Endodermal cell (in vitro differentiated cells): ENCODE measurements at regions not wholly inside any gene's neighbourhood (a gene's known extent, or its start where the extent isn't known, plus 50 kb on each side); places are given as distances from the start of the nearest gene placed in this dataset.
A peak's percentile ranks its signal among the peaks of the same experiment; 100 is the strongest.

Source experiments
- DNase-seq: peaks from one replicate; pipeline ENCODE4 v3.0.0-alpha.2; 2017
- H3K27ac ChIP-seq: 2 replicates; pipeline ENCODE4 v1.5.1; 2013; ENCODE audit warnings: mild to moderate bottlenecking, low read depth, low read length, moderate library complexity
- H3K27me3 ChIP-seq: 2 replicates; pipeline ENCODE4 v1.6.1; 2013; ENCODE audit warnings: mild to moderate bottlenecking, low read length, moderate library complexity; ENCODE audit not compliant: insufficient read depth, control insufficient read depth, poor library complexity, severe bottlenecking
- H3K36me3 ChIP-seq: 2 replicates; pipeline ENCODE4 v1.7.0; 2013; ENCODE audit warnings: mild to moderate bottlenecking, low read length, moderate library complexity; ENCODE audit not compliant: control insufficient read depth, insufficient read depth
- H3K4me1 ChIP-seq: one replicate; pipeline ENCODE4 v1.7.0; 2013; ENCODE audit warnings: low read length; ENCODE audit not compliant: control insufficient read depth, insufficient read depth
- H3K4me3 ChIP-seq: 2 replicates; pipeline ENCODE4 v1.5.1; 2013; ENCODE audit warnings: mild to moderate bottlenecking, low read length, moderate library complexity
- H3K9ac ChIP-seq: 2 replicates; pipeline ENCODE4 v1.6.1; 2013; ENCODE audit warnings: mild to moderate bottlenecking, low read length, moderate library complexity; ENCODE audit not compliant: poor library complexity, severe bottlenecking; ENCODE audit errors: extremely low read depth
- H3K9me3 ChIP-seq: 2 replicates; pipeline ENCODE4 v1.6.1; 2013; ENCODE audit warnings: mild to moderate bottlenecking, low read length, moderate library complexity; ENCODE audit not compliant: control insufficient read depth
- H3K27ac Mint-ChIP-seq: 2 replicates; pipeline ENCODE4 v1.8.0; 2020; ENCODE audit warnings: mixed read lengths
- H3K27me3 Mint-ChIP-seq: 2 replicates; pipeline ENCODE4 v1.8.0; 2021; ENCODE audit warnings: mild to moderate bottlenecking, mixed read lengths; ENCODE audit not compliant: insufficient read depth
- H3K36me3 Mint-ChIP-seq: 2 replicates; pipeline ENCODE4 v1.8.0; 2020; ENCODE audit warnings: low read depth, mixed read lengths
- H3K4me1 Mint-ChIP-seq: 2 replicates; pipeline ENCODE4 v1.8.0; 2020; ENCODE audit warnings: mixed read lengths
- H3K4me3 Mint-ChIP-seq: 2 replicates; pipeline ENCODE4 v1.8.0; 2020; ENCODE audit warnings: mild to moderate bottlenecking, moderate library complexity, mixed read lengths
- H3K9me3 Mint-ChIP-seq: 2 replicates; pipeline ENCODE4 v1.8.0; 2020; ENCODE audit warnings: mild to moderate bottlenecking, mixed read lengths
- CTCF ChIP-seq: fragments of 200-600 bp; sonication (generic); conservative IDR thresholded peaks from 2 replicates; pipeline ENCODE4 v1.5.0; 2021; ENCODE audit warnings: antibody characterized with exemption, mild to moderate bottlenecking
- WGBS, 2 experiments: methylation state at CpG; one replicate each; pipeline versions ENCODE4 v1.1.5 to v1.1.7; 2013; ENCODE audit warnings: missing lambda C conversion rate in 2 of 2, mixed read lengths in 1 of 2; ENCODE audit not compliant: insufficient coverage in 1 of 2, insufficient read length in 1 of 2; 5-methylcytosine and 5-hydroxymethylcytosine counted together

GRCh38 chr1:184301227-184301626, 85.6 kb upstream of the C1orf21 start:
- 93 to 100% methylated on average over 1 of the region's 1 CpG for WGBS, 2 experiments
- no peak for TF ChIP-seq CTCF
- Mint-ChIP-seq H3K36me3 (no peaks in the 10 kb centered on the region), H3K27me3 (peaks cover 10% of the 10 kb centered on the region), H3K9me3 (peaks cover 7% of the 10 kb centered on the region), H3K27ac (no peak overlapping the region), H3K4me1 (peaks cover 7% of the 10 kb centered on the region), H3K4me3 (no peak overlapping the region)
- Histone ChIP-seq H3K27me3 (peaks cover 4% of the 10 kb centered on the region), H3K4me1 (no peaks in the 10 kb centered on the region), H3K36me3 (no peaks in the 10 kb centered on the region), H3K9me3 (peaks cover 5% of the 10 kb centered on the region), H3K4me3 (no peak overlapping the region), H3K9ac (no peak overlapping the region), H3K27ac (no peak overlapping the region)
- no peak for DNase-seq

GRCh38 chr1:184302346-184302745, 84.5 kb upstream of the C1orf21 start:
- no peaks in the 10 kb centered on the region for H3K36me3 Mint-ChIP-seq
- H3K27ac ChIP-seq: no peak overlapping the region
- H3K9me3 ChIP-seq: peaks cover 5% of the 10 kb centered on the region
- no peak for TF ChIP-seq CTCF
- H3K27me3 ChIP-seq: peaks cover 4% of the 10 kb centered on the region
- no peak for DNase-seq
- peaks cover 11% of the 10 kb centered on the region for H3K27me3 Mint-ChIP-seq
- no peaks in the 10 kb centered on the region for H3K36me3 ChIP-seq
- H3K9me3 Mint-ChIP-seq: peaks cover 12% of the 10 kb centered on the region
- WGBS, 2 experiments: 88 to 100% methylated on average over 3 of the region's 3 CpGs
- H3K4me1 Mint-ChIP-seq: no peaks in the 10 kb centered on the region
- no peak overlapping the region for H3K4me3 Mint-ChIP-seq
- no peaks in the 10 kb centered on the region for H3K4me1 ChIP-seq
- H3K4me3 ChIP-seq: no peak overlapping the region
- H3K27ac Mint-ChIP-seq: no peak overlapping the region
- no peak overlapping the region for H3K9ac ChIP-seq

- Mint-ChIP-seq H3K36me3 (no peaks in the 10 kb centered on the region), H3K9me3 (peaks cover 12% of the 10 kb centered on the region), H3K4me3 (no peak overlapping the region), H3K27ac (no peak overlapping the region), H3K27me3 (peaks cover 22% of the 10 kb centered on the region), H3K4me1 (peaks cover 31% of the 10 kb centered on the region)
- H3K9me3 ChIP-seq: peaks cover 7% of the 10 kb centered on the region
- peaks cover 9% of the 10 kb centered on the region for H3K27me3 ChIP-seq
- no peaks in the 10 kb centered on the region for H3K36me3 ChIP-seq
- no peak overlapping the region for H3K27ac ChIP-seq
- H3K4me1 ChIP-seq: no peaks in the 10 kb centered on the region
- no peak overlapping the region for H3K9ac ChIP-seq
- H3K4me3 ChIP-seq: no peak overlapping the region
- DNase-seq: no peak
- TF ChIP-seq CTCF: peak; percentile 23
- WGBS, 2 experiments: 94 to 100% methylated on average over 1 of the region's 1 CpG
Measured at GRCh38 chr1:184310157-184310819, 76.5 kb upstream of the C1orf21 start.
